Transverse colon (tissue), 4 donors: ENCODE measurements at regions not wholly inside any gene's neighbourhood (a gene's known extent, or its start where the extent isn't known, plus 50 kb on each side); places are given as distances from the start of the nearest gene placed in this dataset.

ENCODE experiments used
- EP300 ChIP-seq: sonication (generic); formaldehyde crosslinking; IDR thresholded peaks from one replicate; pipeline ENCODE4 v1.6.1; 2017; ENCODE audit warnings: antibody characterized with exemption, low read depth
- POLR2A ChIP-seq: fragments of 450-650 bp; IDR thresholded peaks from one replicate; pipeline ENCODE4 v1.6.1; 2016; ENCODE audit warnings: antibody characterized with exemption, mild to moderate bottlenecking, moderate library complexity
- POLR2AphosphoS5 ChIP-seq, 3 donors: sonication (generic); formaldehyde crosslinking; IDR thresholded peaks; one replicate each; pipeline ENCODE4 v1.6.1; 2016; ENCODE audit warnings: antibody characterized with exemption in 3 of 3
- TF ChIP-seq, protein P1 (sequence below), 5 experiments: fragments of 200-600 bp in 3 of 5; fragments of 450-650 bp in 2 of 5; sonication (generic) in 3 of 5; IDR thresholded peaks; 1 replicate in 2 of 5; 2 replicates in 3 of 5; pipeline ENCODE4 v1.5.1; 2016 to 2017; ENCODE audit warnings: antibody characterized with exemption in 5 of 5, inconsistent platforms in 3 of 5, mild to moderate bottlenecking in 2 of 5, moderate library complexity in 1 of 5

- TF ChIP-seq, protein P1, sequence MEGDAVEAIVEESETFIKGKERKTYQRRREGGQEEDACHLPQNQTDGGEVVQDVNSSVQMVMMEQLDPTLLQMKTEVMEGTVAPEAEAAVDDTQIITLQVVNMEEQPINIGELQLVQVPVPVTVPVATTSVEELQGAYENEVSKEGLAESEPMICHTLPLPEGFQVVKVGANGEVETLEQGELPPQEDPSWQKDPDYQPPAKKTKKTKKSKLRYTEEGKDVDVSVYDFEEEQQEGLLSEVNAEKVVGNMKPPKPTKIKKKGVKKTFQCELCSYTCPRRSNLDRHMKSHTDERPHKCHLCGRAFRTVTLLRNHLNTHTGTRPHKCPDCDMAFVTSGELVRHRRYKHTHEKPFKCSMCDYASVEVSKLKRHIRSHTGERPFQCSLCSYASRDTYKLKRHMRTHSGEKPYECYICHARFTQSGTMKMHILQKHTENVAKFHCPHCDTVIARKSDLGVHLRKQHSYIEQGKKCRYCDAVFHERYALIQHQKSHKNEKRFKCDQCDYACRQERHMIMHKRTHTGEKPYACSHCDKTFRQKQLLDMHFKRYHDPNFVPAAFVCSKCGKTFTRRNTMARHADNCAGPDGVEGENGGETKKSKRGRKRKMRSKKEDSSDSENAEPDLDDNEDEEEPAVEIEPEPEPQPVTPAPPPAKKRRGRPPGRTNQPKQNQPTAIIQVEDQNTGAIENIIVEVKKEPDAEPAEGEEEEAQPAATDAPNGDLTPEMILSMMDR (IDR thresholded peaks at IDR 0.05), result no peak
- no peak for TF ChIP-seq POLR2A
- no peak for TF ChIP-seq POLR2AphosphoS5 (IDR thresholded peaks at IDR 0.05)
- TF ChIP-seq EP300, result no peak
Observed at GRCh38 chr10:28801869-28802268, 124.5 kb downstream of the BAMBI start.
